ENCODE measurements at regions not wholly inside any gene's neighbourhood (a gene's known extent, or its start where the extent isn't known, plus 50 kb on each side); places are given as distances from the start of the nearest gene placed in this dataset. TPM values are rescaled to one million over a fixed set of nuclear protein-coding genes. Genes with fewer than 3 reads are reported as not detected.
"Not testable (repeated sequence)": the region's sequence is repeated elsewhere in the genome, so short reads cannot be mapped to it uniquely, and the experiment has no call there.

- not testable (repeated sequence) for DNase-seq (ENCODE audit: low read depth)
Observed at GRCh38 chr2:89293399-89293798, 601.9 kb downstream of the RPIA start.

GRCh38 chr2:89294335-89294734, 602.9 kb downstream of the RPIA start:
- DNase-seq (ENCODE audit: low read depth) = not testable (repeated sequence)

- not testable (repeated sequence) for DNase-seq (ENCODE audit: low read depth)
Observed at GRCh38 chr2:89296820-89297398, 605.4 kb downstream of the RPIA start.

GRCh38 chr2:89299196-89299595, 607.7 kb downstream of the RPIA start:
- DNase-seq (ENCODE audit: low read depth) = not testable (repeated sequence)

GRCh38 chr2:89305623-89306022, 614.1 kb downstream of the RPIA start:
- DNase-seq (ENCODE audit: low read depth) = not testable (repeated sequence)

- not testable (repeated sequence) for DNase-seq (ENCODE audit: low read depth)
Observed at GRCh38 chr2:89306869-89307637, 615.6 kb downstream of the RPIA start.

GRCh38 chr2:89318990-89319389, 627.5 kb downstream of the RPIA start:
- not testable (repeated sequence) for DNase-seq (ENCODE audit: low read depth)

GRCh38 chr2:89325894-89326293, 634.4 kb downstream of the RPIA start:
- not testable (repeated sequence) for DNase-seq (ENCODE audit: low read depth)

- DNase-seq (ENCODE audit: low read depth) = peak; percentile 4
Observed at GRCh38 chr2:89326455-89326854, 635.0 kb downstream of the RPIA start.

GRCh38 chr2:89328790-89329189, 637.3 kb downstream of the RPIA start:
- DNase-seq (ENCODE audit: low read depth) = not testable (repeated sequence)

Small RNA genes lying in the stretch of these regions (small RNA-seq; reads per million reads assigned to genes)
- not detected for gene IGKJ1
- not detected for gene IGKJ3
- gene IGKJ4 = not detected
- gene IGKJ5 = not detected
- not detected for gene IGKV1-35
- gene IGKV2-19 = not detected
- not detected for gene IGKV2-36
- not detected for gene IGKV2-38
- gene IGKV3-25 = not detected
- not detected for gene IGKV7-3
- not detected for gene MIR4436A

All from HT1080 (cell line).